Occipital lobe (tissue), 2 donors: ENCODE measurements at regions not wholly inside any gene's neighbourhood (a gene's known extent, or its start where the extent isn't known, plus 50 kb on each side); places are given as distances from the start of the nearest gene placed in this dataset. TPM values are rescaled to one million over a fixed set of nuclear protein-coding genes. Genes with fewer than 3 reads are reported as not detected.
A peak's percentile ranks its signal among the peaks of the same experiment; 100 is the strongest.
"Not testable (repeated sequence)": the region's sequence is repeated elsewhere in the genome, so short reads cannot be mapped to it uniquely, and the experiment has no call there.

ENCODE experiments used
- DNase-seq: peaks from one replicate; lab custom pipeline; 2025; lab: John Stamatoyannopoulos, UW
- small RNA-seq: library from RNA; depleted of rRNA; stranded (forward); fragments of <200 nt; gene quantifications from one replicate; pipeline ENCODE3, GENCODE V24; 2014

- DNase-seq, result no peak
These were observed 151.6 kb upstream of the ZNF337 start for GRCh38 chr20:25848222-25848621.

- not testable (repeated sequence) for DNase-seq
These were observed 148.0 kb upstream of the ZNF337 start for GRCh38 chr20:25844640-25845039.

GRCh38 chr20:25813511-25813910 is 116.9 kb upstream of the ZNF337 start:
- DNase-seq, result not testable (repeated sequence)

DNA sequence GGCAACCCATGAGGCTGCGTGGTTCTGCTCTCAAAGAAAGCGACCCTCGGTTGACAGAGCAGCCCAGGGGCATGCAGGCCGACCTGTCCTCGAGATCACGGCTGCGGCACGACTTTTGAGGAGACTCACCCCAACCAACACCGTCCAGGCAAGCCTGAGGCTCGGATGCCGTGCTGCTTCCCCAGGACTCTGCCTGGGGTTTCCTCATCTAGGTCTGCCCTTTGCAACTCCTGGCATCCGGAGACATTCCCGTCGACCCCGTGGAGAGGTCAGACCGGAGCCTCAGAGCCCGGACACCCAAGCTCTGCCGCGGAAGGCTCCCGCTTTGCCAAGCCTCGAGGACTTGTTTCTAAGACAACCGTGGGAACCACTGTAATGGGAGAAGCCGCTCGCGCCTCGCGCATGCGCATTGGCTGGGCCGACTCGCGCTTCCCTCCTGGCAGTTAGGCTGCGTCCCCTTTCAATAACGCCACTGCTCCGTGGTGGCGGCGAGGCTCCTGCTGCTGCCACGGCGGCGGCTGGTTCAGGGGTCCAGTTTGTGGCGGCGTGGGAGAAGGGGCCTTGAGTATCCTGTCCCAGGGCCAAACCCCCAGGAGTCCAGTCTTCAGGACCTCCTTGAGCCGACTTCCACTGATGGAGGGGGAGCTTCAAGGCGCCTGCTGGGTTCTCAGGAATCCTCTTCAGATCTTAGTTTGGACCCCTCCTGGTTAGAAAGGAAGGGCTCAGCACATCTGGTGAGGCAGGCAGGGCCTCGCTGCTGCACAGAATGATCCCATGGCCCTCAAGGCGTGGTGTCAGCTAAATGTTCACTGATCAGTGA is 101.7 kb upstream of the ZNF337 start:
- DNase-seq, result not testable (repeated sequence)

DNA sequence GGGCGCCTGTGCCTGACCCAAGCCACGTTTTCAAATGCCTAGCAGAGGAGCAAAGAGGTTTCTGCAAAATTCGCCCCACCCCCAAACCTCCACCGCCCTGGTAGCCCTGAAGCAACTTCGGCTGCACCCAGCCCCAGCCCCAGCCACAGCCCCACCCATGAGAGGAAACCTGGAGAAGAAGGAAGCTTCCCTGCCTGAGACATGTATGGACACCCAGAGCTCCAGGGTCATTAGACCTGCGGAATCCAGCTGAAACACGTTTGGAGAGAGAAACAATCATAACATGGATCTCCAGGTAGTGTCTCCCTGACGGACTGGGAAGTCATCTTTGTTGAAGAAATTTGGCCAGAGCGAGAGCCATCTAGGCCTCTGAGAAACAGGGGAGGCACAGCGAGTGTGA is 100.4 kb upstream of the ZNF337 start:
- DNase-seq, result not testable (repeated sequence)

GRCh38 chr20:25777241-25777640 is 80.6 kb upstream of the ZNF337 start:
- not testable (repeated sequence) for DNase-seq

DNA sequence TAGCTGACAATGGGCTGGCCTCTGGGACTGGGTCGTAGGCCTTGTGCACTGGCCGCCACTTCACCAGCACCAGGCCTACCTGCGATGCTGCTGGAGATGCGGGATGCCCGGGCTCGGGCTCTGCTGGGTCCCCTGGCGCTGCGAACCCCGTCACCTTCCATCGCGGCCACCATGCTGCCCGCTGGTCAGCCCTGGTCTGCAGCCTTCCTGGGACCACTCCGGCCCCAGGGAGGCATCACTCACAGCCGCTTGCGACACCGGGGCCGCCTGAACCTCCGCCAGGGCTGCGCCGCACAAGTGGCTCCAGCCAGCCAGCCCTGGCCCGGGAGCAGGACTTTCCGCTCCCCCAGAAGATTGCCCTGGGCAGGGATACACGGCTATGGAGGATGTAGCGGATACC is 78.1 kb upstream of the ZNF337 start:
- not testable (repeated sequence) for DNase-seq

DNA sequence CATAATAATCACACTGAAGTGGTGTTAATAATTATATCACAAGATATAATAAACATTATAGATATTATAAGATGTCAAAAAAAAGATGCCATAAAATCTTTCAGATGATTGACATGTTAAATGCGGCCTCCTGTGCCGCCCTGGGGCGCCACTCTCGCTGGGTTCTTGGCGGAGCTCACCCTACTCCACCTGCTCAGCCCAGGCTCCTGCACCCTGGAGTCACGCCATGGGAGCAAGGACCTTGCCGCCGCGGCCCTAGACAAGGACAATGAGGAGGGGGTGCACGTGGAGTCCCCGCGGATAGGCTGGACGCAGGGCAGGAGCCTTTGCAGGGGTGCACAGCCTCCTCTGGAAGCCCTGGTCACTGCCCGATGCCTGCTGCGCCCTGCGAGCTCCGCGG is 77.5 kb upstream of the ZNF337 start:
- not testable (repeated sequence) for DNase-seq

- not testable (repeated sequence) for DNase-seq
These were observed 75.8 kb upstream of the ZNF337 start for GRCh38 chr20:25772437-25772836.

DNA sequence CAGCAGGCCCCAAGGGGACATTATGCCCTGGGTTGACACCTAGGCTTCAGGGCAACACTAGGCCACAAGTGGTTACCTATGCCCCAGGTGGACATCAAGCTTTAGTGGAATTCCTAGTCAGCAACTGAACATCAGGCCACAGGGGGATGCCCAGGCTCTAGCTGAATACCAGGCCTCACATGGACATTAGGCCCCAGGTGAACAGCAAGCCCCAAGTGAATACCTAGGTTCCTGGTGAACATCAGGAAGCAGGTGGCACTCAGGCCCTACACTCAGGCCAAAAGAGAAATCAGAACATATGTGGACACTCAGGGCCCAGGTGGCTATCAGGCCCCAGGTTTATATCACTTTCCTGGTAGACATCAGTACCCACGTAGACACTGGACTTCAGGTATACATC is 75.2 kb upstream of the ZNF337 start:
- not testable (repeated sequence) for DNase-seq

GRCh38 chr20:25761596-25761995 is 64.9 kb upstream of the ZNF337 start:
- DNase-seq, result no peak

DNA sequence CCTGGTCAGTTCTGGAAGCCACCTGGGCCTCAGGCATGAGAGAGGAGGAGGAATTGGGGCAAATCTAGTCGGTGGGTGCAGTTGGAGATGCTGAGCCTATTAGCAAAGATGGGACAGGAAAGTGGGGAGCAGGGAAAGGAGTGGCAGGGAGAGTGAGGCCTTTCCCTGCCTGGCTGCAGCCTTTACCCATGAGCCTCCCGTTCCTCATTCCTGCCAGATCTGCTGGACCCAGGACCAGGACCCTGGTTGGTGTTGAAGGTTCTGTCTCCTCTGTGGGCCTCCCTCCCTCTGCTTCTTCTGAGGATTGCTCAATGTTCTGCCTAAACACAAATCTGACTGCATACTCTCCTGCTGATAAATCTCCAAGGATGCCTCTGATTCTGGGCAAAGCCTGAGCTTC is 64.4 kb upstream of the ZNF337 start:
- DNase-seq, result not testable (repeated sequence)

GRCh38 chr20:25750765-25751696 is 54.4 kb upstream of the ZNF337 start:
- DNase-seq, result peak; percentile 25

DNA sequence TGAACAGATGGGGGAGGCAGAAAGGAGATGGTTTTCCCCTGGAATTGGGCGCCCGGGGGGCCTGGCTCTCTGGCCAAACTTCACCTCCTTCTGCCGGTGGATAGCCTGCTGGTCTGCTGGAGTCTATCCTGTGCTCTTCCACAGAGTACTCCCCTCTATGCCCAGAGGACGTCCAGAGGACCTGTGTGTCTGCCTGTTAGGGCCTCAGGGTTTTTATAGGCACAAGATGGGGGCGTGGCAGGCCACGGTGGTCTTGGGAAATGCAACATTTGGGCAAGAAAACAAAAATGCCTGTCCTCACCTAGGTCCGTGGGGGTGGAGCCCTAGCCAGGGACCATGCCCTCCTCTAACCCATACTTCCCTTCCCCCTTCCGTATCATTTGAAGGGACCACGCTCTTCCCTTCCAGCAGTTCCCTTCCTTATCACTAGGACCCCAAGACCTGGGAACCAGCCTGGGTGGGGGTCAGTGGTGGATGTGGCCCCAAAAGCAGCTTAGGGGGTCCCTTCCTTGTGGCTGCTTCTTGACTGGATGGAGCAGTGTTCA is 53.6 kb upstream of the ZNF337 start:
- no peak for DNase-seq

GRCh38 chr20:25749649-25750048 is 53.0 kb upstream of the ZNF337 start:
- DNase-seq, result no peak

Small RNA genes in the stretch of these regions (small RNA-seq; reads per million reads assigned to genes)
- gene CFTRP1, result not detected
